ENCODE measurements at regions not wholly inside any gene's neighbourhood (a gene's known extent, or its start where the extent isn't known, plus 50 kb on each side); places are given as distances from the start of the nearest gene placed in this dataset.

GRCh38 chr6:97842521-97842920 lies 559.5 kb upstream of the MMS22L start:
- intact Hi-C loops (cut with DNase I), result no loop called here
- Histone ChIP-seq H3K4me1 (no peaks in the 10 kb centered on the region), H3K9me3 (no peaks in the 10 kb centered on the region), H3K4me3 (no peak overlapping the region), H3K36me3 (no peaks in the 10 kb centered on the region), H3K27me3 (no peaks in the 10 kb centered on the region), H3K27ac (no peak overlapping the region)
- TF ChIP-seq, protein P1, sequence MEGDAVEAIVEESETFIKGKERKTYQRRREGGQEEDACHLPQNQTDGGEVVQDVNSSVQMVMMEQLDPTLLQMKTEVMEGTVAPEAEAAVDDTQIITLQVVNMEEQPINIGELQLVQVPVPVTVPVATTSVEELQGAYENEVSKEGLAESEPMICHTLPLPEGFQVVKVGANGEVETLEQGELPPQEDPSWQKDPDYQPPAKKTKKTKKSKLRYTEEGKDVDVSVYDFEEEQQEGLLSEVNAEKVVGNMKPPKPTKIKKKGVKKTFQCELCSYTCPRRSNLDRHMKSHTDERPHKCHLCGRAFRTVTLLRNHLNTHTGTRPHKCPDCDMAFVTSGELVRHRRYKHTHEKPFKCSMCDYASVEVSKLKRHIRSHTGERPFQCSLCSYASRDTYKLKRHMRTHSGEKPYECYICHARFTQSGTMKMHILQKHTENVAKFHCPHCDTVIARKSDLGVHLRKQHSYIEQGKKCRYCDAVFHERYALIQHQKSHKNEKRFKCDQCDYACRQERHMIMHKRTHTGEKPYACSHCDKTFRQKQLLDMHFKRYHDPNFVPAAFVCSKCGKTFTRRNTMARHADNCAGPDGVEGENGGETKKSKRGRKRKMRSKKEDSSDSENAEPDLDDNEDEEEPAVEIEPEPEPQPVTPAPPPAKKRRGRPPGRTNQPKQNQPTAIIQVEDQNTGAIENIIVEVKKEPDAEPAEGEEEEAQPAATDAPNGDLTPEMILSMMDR (IDR thresholded peaks at IDR 0.05), result no peak
- DNase-seq, result no peak
- no peak for ATAC-seq

GRCh38 chr6:97849390-97849789 lies 566.4 kb upstream of the MMS22L start:
- ATAC-seq (no peak), DNase-seq (no peak)
- intact Hi-C loops (cut with DNase I), result no loop called here
- Histone ChIP-seq H3K4me1 (no peaks in the 10 kb centered on the region), H3K4me3 (no peak overlapping the region), H3K27ac (no peak overlapping the region), H3K36me3 (no peaks in the 10 kb centered on the region), H3K27me3 (no peaks in the 10 kb centered on the region), H3K9me3 (no peaks in the 10 kb centered on the region)
- TF ChIP-seq, protein P1 (IDR thresholded peaks at IDR 0.05), result no peak

DNA sequence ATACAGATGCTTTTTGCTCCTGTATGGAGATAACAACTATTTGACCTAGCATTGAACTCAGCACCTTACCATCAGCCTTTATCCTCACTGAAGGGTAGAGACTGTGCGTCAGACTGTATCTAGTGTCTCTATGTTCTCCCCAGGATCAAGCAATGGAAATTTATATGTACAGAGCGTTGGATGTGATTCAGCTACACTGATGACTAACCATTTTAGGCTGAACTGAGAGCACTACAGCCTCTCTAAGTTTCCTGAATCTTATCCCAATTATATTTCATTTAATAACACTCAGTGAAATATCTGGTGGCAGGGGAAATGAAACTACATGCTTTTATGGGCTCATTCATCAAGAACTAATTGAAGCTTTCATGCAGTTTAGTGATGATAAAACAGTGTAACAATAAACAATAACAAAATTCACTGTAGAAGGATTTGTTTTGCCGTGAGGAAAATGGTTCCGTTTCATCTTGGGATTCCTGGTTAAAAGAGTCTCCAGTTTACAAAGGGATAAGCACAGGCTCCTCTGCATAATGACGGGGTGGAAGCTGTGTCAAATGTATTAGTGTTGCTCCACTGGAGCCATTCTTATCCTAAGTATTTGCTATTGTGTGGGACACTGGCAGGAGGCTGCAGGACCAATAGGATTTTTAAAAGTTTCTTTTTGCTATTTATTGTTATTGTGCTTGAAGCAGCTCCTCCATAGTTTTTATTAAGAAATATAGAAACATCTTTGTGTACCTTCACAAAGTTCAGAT lies 567.6 kb upstream of the MMS22L start:
- Histone ChIP-seq H3K4me3 (no peak overlapping the region), H3K4me1 (no peaks in the 10 kb centered on the region), H3K36me3 (no peaks in the 10 kb centered on the region), H3K9me3 (no peaks in the 10 kb centered on the region), H3K27me3 (no peaks in the 10 kb centered on the region), H3K27ac (no peak overlapping the region)
- ATAC-seq, result peak; percentile 39
- no peak for DNase-seq
- TF ChIP-seq, protein P1 (IDR thresholded peaks at IDR 0.05), result no peak
- intact Hi-C loops (cut with DNase I), result no loop called here

DNA sequence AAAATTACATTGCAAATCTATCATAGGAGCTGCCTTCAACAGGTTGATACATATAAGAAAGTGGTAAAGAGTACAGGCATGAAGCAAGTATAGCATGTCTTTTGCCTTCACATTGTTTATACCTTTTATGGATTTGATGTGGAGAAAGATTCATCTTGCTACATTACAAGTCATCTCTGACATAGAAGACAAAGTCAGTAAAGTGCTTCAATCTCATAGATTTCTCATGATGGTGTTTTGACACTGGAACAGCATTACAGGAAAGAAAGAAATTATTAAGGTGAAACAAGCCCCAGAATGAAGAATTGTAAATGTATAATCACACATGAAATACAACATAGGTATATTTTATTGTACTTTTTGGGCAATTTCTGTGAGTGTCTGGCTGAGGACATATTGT lies 580.7 kb upstream of the MMS22L start:
- TF ChIP-seq, protein P1 (IDR thresholded peaks at IDR 0.05), result no peak
- DNase-seq (no peak), ATAC-seq (no peak)
- Histone ChIP-seq H3K4me1 (no peaks in the 10 kb centered on the region), H3K36me3 (no peaks in the 10 kb centered on the region), H3K27me3 (no peaks in the 10 kb centered on the region), H3K27ac (no peak overlapping the region), H3K4me3 (no peak overlapping the region), H3K9me3 (no peaks in the 10 kb centered on the region)
- intact Hi-C loops (cut with DNase I), result no loop called here

GRCh38 chr6:97864366-97864765 lies 581.4 kb upstream of the MMS22L start:
- Histone ChIP-seq H3K4me3 (no peak overlapping the region), H3K27ac (no peak overlapping the region), H3K9me3 (no peaks in the 10 kb centered on the region), H3K27me3 (no peaks in the 10 kb centered on the region), H3K36me3 (no peaks in the 10 kb centered on the region), H3K4me1 (no peaks in the 10 kb centered on the region)
- no peak for ATAC-seq
- no peak for DNase-seq
- TF ChIP-seq, protein P1 (IDR thresholded peaks at IDR 0.05), result no peak
- intact Hi-C loops (cut with DNase I), result no loop called here

Data from left lung (tissue), 4 donors.